HG03520 (cell line): ENCODE measurements at regions not wholly inside any gene's neighbourhood (a gene's known extent, or its start where the extent isn't known, plus 50 kb on each side); places are given as distances from the start of the nearest gene placed in this dataset.
"Not testable (repeated sequence)": the region's sequence is repeated elsewhere in the genome, so short reads cannot be mapped to it uniquely, and the experiment has no call there.

Source experiments
- ATAC-seq: cut with Tn5 transposase; IDR thresholded peaks from one replicate; pipeline ENCODE4 v1.9.1; 2021; ENCODE audit warnings: mild to moderate bottlenecking, moderate library complexity; ENCODE audit not compliant: unreplicated experiment

DNA sequence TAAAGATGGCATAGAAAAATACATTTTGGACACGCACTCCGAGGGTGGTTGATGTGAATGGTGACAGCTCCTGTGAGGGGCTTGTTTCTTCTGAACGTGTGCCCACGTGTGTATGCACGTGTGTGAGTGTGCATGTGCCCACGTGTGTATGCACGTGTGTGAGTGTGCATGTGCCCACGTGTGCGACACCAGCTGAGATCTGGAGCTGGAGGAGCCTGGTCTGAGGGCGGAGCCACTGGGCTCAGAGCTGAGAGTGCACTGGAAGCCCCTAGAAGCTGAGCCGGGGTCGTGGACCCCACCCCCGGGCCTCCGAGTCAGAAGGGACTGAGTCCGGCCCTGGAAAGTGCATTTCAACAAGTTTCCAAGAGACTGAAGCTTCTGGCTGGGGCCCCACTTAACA, 282.5 kb upstream of the IRX4 start:
- no peak for ATAC-seq

DNA sequence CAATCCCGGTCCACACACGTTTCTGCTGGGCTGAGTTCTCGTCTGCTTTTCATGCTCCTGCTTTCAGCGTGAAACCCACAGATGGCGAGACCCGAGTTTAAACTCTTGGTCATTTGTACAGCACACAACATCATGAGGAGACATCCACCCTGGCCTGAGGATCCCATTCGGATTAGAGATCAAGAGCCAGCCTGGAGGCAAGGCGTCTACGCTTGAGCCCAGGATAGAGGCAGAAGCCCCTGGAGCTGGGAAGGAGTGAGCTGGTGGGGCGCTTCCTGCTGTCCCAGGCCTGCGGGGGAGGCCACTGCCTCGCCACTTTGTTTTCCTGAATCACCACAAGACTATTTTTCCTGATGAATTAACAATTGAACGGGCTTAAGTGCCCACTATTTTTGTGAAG, 281.9 kb upstream of the IRX4 start:
- no peak for ATAC-seq

DNA sequence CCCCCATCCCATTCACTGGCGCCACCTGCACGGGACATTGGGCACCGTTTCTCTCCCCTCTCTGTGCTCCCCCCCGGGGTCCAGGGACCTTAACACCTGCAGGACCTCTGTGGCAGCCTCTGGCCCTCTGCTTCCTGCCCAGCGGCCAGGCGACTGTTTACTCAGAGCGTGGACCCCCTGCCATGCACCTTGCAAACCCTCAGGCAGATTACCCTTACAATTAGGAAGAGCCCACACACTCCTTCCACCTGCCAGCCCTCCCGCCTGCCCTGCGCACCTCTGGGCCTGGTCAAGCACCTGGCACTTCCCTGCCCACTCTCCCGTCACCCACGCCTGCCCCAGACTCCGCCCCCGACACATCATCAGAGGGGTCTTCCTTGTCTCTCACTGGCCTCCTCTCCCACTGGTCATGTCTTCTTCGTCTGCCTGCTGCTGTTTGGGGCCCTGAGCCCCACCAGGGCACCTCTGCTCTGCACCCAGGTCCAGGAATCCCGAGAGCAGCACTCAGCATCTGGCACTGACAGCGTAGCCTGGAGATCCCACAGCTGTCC, 281.3 kb upstream of the IRX4 start:
- no peak for ATAC-seq

DNA sequence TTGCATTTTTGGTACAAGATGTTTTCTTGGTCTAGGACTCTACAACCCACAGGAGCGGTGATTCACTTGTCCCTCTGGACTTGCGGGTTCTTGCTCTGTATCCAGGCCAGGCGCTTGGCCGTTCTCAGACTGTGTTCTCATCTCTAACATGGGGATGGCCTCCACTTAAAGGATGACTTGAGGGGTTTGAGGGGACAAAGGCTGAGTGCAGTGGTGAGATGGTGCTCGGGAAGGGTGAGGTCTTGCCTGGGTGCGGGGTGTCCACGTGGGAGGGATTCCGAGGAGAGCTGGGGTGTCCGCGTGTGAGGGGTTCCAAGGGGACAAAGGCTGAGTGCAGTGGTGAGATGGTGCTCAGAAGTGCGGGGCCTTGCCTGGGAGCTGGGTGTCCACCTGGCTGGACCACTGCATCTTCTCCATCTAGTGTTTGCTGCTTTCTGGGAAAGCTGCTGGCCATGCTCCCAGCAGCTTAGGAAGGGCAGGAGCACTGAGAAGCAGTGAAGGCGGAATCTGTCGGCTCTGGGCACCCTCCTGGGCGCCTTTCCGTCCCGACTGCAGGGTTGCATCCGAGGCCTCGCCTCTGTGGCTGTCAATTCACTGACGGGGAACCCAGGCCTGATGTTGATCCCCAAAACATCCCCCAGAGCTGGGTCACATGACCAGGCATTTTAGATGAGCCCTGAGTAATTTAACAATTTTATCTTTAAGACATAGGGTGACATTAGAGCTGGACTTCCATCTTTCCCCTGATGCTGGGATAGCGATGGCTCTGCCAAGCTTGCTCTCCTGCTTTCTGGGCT, 280.5 kb upstream of the IRX4 start:
- ATAC-seq: no peak

DNA sequence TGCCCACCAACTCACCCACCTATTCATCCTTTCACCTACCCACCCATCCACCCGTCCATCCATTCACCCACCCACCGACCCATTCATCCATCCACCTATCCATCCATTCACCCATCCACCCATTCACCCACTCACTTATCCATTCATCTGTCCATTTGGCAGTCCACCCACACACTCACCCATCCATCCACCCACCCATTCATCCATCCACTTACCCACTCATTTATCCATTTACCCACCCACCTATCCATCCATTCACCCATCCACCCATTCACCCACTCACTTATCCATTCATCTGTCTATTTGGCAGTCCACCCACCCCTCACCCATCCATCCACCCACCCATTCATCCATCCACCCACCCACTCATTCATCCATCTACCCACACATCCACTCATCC, 278.1 kb upstream of the IRX4 start:
- ATAC-seq: no peak

DNA sequence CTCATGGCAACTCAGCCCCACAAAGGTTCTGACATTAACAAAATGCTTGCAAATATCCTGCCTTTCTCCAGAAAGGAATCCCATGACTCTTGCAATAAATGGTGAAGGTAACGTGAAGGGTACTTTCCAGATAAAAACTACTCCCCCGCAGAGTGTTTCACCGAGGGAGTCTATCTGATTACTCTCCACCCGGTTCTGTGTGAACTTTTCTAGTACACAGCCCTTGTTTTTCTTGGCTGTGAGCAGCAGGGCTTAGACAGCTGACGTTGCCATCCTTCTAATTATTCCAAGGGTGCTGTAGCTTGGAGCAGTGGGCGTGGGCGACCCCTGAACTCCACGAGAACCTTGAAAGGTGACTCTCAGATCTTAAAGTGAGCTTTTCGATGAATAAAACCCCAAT, 276.0 kb upstream of the IRX4 start:
- ATAC-seq: no peak

DNA sequence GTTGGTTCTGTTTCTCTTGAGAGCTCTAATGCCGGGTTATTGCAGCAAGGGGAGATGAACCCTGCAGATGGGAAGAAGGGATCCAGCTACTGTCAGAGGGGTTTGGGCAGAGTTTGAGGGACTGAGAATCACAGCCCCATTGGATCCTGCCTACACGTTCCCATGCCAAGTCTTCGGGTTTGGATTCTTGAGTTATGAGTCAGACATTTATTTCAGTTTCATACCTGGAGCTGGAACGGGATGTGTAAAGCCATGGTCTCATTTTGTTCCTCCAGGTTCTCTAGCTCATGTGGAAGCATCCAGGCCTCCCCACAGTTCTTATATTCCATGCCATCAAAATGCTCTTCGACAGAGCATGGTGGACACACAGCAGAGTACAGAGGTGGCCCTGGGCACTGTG, 275.4 kb upstream of the IRX4 start:
- no peak for ATAC-seq

DNA sequence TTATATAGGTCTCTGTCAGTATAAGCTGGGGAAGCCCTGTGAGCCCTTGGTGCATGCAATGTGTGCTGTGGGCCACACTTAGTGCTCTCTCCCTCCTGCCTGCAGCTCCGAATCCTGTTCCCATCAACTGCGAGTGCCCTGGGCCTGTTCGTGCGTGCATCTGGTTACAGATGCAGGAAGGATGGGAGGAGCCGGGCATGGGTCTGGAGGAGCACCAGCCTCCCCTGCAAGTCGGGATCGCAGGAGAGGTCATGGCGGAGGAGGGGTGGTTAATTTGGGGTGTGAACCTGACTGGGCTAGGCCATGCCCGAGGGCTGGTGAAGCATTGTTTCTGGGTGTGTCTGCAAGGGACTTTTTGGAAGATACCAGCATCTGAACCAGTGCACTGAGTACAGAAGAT, 274.6 kb upstream of the IRX4 start:
- no peak for ATAC-seq

DNA sequence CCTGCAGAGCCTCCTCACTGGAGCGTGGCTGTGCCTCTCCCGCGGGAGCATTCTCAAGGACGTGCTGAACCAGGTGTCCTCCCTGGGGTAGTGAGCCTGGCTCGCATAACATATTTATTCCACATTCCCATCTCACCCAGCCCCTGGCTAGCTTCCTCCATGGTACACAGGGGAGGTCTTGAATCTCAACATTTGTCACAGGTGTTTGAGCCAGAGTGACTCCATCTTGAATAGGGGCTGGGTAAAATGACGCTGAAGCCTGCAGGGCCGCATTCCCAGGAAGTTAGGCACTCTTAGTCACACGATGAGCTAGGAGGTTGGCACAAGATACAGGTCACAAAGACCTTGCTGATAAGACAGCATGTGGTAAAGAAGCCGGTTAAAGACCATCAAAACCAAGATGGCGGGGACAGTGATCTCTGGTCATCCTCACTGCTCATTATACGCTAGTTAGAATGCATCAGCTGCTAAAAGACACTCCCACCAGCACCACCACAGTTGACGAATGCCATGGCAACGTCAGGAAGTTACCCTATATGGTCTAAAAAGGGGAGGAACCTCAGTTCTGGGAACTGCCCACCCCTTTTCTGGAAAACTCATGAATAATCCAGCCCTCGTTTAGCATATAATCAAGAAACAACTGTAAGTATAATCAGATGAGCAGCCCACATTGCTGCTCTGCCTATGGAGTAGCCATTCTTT, 273.8 kb upstream of the IRX4 start:
- no peak for ATAC-seq

DNA sequence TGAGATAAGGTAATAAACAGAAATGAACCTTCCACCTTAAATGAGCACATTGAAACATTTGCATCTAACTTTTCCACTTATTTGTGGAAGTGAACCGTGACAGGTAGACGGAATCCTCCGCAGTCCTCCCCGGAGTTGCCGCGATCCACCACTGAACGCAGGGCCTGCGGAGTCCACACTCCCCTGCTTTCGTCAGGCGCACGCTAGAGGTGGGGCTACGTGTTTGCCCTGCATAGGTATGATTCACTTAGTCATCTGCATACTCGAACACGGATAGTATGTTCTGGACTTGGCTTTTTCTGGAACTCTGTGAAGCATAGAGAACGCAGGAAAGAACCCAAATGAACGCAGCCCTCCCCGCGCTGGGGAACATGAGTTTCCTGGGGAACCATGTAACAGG, 272.8 kb upstream of the IRX4 start:
- ATAC-seq: no peak

DNA sequence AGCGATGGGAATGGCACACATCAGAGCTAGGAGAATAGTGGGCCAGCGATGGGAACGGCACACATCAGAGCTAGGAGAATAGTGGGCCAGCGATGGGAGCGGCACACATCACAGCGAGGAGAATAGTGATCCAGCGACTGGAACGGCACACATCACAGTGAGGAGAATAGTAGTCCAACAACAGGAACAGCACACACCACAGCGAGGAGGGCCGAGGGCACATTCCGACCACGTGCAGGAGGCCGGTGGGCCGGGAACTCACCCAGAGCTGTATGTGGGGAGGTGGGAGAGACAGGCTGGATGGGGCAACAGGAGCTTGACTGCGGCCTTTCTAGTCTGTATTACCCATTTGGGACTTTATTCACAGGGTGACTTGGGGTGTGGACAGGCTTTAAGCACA, 271.1 kb upstream of the IRX4 start:
- no peak for ATAC-seq

DNA sequence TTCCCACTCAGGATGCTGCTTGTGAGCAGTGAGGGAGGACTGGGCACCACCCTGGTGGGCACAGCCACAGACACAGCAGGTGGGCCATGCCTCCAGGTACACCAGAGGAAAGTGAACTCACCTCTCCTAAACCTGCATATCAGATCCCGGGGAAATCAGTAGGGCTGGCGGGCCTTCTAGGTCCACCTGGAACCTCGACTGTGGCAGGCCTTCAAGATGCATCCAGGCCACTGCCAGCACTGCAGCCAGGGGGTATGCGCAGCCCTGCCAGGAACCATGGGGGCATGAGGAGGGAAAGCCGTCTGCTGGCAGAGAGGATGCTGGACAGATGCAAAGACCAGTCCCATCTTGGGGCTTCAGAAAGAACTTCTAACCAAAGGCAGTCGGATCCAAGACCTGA, 270.6 kb upstream of the IRX4 start:
- no peak for ATAC-seq

DNA sequence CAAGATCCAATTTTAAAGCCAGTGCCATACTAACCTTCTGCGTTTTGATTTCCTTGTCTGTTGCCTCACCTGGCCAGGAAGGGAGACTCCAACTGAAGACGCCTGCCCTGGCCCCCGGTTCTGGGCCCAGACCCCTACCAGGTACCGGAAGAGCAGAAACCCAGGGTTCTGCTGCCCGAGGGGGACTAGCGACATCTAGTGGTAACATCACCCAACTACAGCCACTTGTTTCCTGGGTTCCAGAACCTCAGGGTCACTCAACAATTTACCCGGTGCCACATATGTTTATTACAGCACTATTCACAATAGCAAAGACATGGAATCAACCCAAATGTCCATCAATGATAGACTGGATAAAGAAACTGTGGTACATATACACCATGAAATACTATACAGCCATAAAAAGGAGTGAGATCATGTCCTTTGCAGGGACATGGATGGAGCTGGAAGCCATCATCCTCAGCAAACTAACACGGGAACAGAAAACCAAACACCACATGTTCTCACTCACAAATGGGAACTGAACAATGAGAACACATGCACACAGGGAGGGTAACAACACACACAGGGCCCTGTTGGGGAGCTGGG, 268.7 kb upstream of the IRX4 start:
- ATAC-seq: not testable (repeated sequence)

DNA sequence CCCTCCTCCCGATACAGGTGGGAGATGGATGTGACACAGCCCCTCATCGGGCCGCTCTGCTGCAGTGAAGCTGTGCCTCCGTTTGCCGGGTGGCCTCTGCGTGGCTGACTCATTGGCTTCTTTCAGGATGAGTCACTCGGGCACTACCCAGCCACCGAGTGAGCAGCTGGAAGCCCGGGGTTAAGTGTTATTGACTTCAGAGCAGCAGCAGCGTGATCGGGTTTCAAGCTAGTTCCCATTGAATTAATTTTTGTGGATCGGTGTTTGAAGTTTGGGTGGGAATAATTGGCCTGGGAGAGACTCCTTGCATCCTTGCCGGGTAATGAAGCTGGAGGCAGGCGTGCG, 266.4 kb upstream of the IRX4 start:
- ATAC-seq: no peak

DNA sequence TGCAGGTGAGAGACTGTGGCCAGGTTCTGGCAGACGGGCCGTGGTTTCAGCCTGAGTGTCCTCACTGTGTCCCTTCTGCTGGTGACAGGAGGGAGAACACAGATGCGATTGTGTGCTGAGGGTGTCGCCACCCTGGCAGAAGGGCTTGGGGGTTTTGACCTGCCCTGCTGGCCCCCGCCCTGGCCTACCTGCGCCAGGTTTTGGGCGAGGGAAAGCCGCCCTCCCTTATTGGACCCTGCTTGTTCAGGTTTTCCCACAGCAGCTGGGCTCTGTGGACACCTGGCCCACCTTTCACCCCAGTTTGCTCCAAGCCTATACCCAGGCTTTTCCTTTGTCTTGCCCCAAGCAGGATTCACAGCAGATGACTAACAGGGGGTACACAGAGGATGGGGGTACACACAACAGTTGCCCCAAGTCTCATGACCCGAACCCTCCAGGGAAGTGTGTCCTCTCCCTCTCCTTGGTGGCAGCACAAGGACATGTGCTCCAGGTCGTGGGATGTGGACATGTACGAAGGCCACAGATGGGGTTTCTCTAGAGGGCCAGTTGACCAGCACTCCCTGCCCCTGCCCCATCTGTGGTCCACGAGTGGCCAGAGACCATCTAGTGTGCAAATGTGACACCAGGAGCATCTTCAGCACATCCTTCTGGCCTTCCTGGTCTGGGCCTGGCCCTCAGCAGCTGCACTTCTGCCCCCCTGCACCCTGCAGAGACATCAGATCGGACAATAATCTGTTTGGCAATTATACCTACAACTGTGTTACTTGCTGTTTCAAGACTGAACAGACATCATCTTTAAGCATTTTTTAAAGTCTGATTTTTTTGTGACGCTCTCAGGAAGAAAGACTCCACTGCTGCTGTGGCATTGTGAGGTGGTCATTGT, 265.8 kb upstream of the IRX4 start:
- ATAC-seq: no peak

DNA sequence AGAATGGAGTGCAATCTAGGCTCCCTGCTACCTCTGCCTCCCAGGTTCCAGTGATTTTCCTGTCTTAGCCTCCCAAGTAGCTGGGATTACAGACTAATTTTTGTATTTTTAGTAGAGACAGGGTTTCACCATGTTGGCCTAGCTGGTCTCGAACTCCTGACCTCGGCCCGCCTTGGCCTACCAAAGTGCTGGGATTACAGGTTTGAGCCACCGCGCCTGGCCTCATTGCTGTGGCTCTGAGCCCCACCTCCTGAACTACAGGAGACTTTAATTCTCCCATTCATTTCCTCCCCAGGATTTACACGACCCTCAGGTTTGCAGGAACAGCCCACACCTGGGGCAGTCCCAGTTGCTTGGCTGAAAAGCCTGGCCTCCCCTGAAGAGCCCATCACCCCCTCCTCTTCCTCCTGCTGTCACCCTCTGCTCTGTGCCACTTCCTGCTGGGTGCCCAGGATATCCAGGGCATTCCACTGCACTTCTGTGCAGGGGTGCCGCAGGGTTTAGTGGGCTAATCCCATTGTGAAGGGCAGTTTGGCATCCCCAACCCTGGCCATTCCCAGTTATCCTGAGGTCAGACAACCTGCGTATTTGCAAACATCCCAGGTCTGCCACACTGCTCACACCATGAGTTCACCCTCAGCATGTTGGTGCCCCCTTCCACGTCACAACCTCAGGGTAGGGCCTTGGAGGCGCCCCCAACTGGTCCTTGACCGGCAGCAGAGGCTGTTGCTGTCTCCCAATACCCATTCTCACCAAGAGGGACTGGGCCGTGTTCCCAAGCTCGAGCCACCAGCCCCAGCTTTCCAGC, 265.0 kb upstream of the IRX4 start:
- ATAC-seq: no peak

DNA sequence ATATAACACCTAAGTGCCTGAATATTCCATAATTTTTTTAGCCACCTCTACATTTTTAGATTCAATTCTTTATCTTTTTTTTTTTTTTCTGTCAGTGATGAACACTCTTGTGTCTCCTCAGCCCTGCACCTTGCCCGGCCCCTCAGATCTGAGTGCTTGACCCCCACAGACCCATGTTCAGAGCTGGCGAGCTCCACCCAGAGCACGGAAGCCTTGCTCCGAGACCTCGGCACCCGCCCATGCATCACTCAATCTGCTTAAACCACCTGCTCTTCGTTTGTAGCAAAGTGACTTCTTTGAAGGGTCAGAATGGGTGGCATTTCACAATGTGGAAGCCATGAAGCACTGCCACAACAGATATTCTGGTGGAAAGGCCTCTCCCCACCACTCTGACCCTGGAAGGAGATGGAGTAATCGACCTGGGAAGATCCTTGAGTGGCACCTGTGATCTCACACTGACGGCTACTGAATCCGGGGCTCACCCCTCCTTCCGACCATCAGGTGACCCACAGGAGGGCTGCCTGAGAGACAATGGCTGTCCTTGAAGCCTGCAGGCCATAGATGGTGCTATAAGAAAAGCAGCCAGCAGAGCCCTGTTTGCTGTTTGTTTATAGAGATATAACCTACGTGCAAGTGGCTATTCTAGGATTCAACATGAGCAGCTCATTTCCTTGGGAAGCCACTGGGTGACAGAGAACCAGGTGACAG, 261.1 kb upstream of the IRX4 start:
- no peak for ATAC-seq

DNA sequence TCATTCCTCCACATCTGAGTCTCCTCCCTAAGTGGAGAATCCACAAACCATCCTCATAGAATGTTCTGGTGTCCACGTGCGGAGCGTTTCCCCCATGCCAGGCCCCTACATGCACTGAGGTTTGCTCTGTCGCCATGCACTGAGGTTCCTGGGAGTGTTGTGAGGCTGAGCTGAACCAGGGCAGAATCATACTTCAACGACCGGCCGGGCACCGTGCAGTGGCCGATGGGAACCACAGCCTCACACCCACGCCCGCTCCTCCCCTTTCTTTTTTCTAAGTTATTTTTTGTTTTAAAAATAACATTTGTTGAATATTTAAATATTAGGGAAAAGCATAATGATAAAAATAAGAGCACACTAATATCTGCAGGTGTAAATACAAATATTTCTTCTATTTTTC, 260.4 kb upstream of the IRX4 start:
- no peak for ATAC-seq

DNA sequence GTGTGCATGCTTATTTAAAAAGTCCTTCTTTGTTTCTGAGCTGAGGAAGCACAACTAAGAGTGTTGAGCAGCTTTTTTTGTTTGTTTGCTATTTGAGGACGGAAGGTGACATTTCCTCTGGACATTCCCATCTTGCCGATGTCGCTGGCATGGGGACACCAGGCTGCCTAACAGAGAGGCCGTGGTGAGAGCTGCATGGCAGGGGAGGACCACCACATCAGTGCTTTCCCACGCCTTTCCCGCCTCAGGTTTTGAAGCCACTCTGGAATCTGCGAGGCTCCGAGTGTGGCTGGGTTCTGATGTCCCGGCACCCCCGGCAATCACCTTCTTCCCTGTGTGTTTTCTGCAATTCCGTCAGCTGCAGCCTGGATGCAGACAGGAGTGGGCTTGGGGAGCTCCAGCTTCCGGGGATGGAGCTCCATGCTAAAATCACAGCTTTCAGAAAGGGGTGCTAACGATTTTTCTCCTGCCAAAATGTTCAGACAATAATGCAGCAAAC, 259.8 kb upstream of the IRX4 start:
- ATAC-seq: no peak
